ENCODE measurements at regions not wholly inside any gene's neighbourhood (a gene's known extent, or its start where the extent isn't known, plus 50 kb on each side); places are given as distances from the start of the nearest gene placed in this dataset.

GRCh38 chr22:27512283-27512761 is 289.2 kb downstream of the MN1 start:
- TF ChIP-seq, protein P1, sequence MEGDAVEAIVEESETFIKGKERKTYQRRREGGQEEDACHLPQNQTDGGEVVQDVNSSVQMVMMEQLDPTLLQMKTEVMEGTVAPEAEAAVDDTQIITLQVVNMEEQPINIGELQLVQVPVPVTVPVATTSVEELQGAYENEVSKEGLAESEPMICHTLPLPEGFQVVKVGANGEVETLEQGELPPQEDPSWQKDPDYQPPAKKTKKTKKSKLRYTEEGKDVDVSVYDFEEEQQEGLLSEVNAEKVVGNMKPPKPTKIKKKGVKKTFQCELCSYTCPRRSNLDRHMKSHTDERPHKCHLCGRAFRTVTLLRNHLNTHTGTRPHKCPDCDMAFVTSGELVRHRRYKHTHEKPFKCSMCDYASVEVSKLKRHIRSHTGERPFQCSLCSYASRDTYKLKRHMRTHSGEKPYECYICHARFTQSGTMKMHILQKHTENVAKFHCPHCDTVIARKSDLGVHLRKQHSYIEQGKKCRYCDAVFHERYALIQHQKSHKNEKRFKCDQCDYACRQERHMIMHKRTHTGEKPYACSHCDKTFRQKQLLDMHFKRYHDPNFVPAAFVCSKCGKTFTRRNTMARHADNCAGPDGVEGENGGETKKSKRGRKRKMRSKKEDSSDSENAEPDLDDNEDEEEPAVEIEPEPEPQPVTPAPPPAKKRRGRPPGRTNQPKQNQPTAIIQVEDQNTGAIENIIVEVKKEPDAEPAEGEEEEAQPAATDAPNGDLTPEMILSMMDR (IDR thresholded peaks at IDR 0.05; ENCODE audit: insufficient read depth, low read depth, low read length) = no peak
- no peak for TF ChIP-seq EZH2 (IDR thresholded peaks at IDR 0.05; ENCODE audit: insufficient read depth, low read length)

Data from astrocyte (in vitro differentiated cells and primary cell).